ENCODE measurements at regions not wholly inside any gene's neighbourhood (a gene's known extent, or its start where the extent isn't known, plus 50 kb on each side); places are given as distances from the start of the nearest gene placed in this dataset.
A peak's percentile ranks its signal among the peaks of the same experiment; 100 is the strongest.
"Not testable (repeated sequence)": the region's sequence is repeated elsewhere in the genome, so short reads cannot be mapped to it uniquely, and the experiment has no call there.

DNA sequence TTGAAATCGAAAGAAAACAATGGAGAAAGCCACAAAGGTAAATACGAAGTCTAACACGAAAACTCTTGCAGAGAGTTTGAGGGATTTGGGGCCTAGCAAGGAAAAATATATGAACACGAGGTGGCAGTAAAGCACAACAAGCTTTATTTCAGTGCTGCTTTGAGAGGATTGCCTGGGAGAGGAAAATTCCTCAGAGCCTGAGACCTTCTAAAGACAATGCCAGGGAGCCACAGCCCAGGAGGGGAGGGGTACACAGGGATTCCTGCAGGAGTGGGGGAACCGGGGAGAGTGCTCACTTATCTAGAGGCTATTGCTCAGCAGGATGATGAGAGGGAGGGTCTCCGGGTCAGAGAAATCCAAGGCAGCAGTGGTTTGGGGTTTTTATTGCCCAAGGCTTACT lies 134.9 kb upstream of the ADCY2 start:
- H3K4me1 ChIP-seq (ENCODE audit: insufficient read depth, low read length, poor library complexity, severe bottlenecking): no peaks in the 10 kb centered on the region
- no peaks in the 10 kb centered on the region for H3K9me2 ChIP-seq (ENCODE audit: insufficient read depth, low read length)
- peak; percentile 24 for DNase-seq (ENCODE audit: low spot score)
- BruUV-seq (replicated peaks): no TSS peak
- no peak overlapping the region for H2AFZ ChIP-seq (ENCODE audit: low read length)
- no peaks in the 10 kb centered on the region for H3K9me3 ChIP-seq (ENCODE audit: low read length)
- H3K27ac ChIP-seq (ENCODE audit: low read depth, low read length, poor library complexity, severe bottlenecking): no peak overlapping the region
- no peaks in the 10 kb centered on the region for H3K36me3 ChIP-seq (ENCODE audit: insufficient read depth, low read length)
- intact Hi-C loops (cut with micrococcal nuclease; ENCODE audit: unreplicated experiment): loop anchor here (5.0 kb wide), 1 partner anchor 496 kb away; no protein-coding TSS in a partner anchor
- H4K20me1 ChIP-seq (ENCODE audit: insufficient read depth, low read length): no peaks in the 10 kb centered on the region
- H3K4me2 ChIP-seq (ENCODE audit: low read length): no peak overlapping the region
- no peak overlapping the region for H3K4me3 ChIP-seq (ENCODE audit: low read depth, low read length, poor library complexity, severe bottlenecking)
- TF ChIP-seq, protein P1, sequence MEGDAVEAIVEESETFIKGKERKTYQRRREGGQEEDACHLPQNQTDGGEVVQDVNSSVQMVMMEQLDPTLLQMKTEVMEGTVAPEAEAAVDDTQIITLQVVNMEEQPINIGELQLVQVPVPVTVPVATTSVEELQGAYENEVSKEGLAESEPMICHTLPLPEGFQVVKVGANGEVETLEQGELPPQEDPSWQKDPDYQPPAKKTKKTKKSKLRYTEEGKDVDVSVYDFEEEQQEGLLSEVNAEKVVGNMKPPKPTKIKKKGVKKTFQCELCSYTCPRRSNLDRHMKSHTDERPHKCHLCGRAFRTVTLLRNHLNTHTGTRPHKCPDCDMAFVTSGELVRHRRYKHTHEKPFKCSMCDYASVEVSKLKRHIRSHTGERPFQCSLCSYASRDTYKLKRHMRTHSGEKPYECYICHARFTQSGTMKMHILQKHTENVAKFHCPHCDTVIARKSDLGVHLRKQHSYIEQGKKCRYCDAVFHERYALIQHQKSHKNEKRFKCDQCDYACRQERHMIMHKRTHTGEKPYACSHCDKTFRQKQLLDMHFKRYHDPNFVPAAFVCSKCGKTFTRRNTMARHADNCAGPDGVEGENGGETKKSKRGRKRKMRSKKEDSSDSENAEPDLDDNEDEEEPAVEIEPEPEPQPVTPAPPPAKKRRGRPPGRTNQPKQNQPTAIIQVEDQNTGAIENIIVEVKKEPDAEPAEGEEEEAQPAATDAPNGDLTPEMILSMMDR (conservative IDR thresholded peaks at IDR 0.05; ENCODE audit: low read length): peak; percentile 72
- TF ChIP-seq EZH2phosphoT487 (IDR thresholded peaks at IDR 0.05; ENCODE audit: borderline replicate concordance, low read depth, low read length): no peak
- ChIA-PET CTCF (ENCODE audit: unreplicated experiment) (no interaction called here), POLR2A (interaction anchor here (1.0 kb wide), 1 partner anchor 58 kb away, joined by 3 read pairs; no protein-coding TSS in a partner anchor)
- H3K79me2 ChIP-seq (ENCODE audit: insufficient read depth, low read depth, low read length): no peaks in the 10 kb centered on the region

DNA sequence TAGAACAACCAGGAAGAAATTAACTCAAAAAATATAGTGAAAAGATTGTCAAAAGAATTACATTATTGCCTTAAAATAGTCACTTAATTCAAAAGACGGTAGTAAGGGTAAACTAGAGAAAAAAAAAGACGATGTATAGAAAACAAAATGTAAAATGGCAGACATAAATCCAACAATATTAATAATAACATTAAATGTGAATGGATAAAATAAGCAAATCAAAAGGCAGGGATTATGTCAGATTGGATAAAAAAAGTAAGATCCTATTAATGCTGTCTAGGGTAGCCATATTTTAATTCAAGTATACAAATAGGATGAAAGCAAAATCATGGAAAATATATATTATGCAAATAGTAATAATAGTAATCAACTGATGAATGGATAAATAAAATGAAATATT lies 134.0 kb upstream of the ADCY2 start:
- Histone ChIP-seq H3K27ac (ENCODE audit: low read depth, low read length, poor library complexity, severe bottlenecking) (no peak overlapping the region), H3K9me3 (ENCODE audit: low read length) (no peaks in the 10 kb centered on the region), H3K4me3 (ENCODE audit: low read depth, low read length, poor library complexity, severe bottlenecking) (no peak overlapping the region), H3K4me1 (ENCODE audit: insufficient read depth, low read length, poor library complexity, severe bottlenecking) (no peaks in the 10 kb centered on the region), H2AFZ (ENCODE audit: low read length) (no peak overlapping the region), H4K20me1 (ENCODE audit: insufficient read depth, low read length) (no peaks in the 10 kb centered on the region), H3K4me2 (ENCODE audit: low read length) (no peak overlapping the region), H3K79me2 (ENCODE audit: insufficient read depth, low read depth, low read length) (no peaks in the 10 kb centered on the region), H3K9me2 (ENCODE audit: insufficient read depth, low read length) (no peaks in the 10 kb centered on the region), H3K36me3 (ENCODE audit: insufficient read depth, low read length) (no peaks in the 10 kb centered on the region)
- intact Hi-C loops (cut with micrococcal nuclease; ENCODE audit: unreplicated experiment): loop anchor here (5.0 kb wide), 1 partner anchor 495 kb away; no protein-coding TSS in a partner anchor
- ChIA-PET POLR2A (interaction anchor here (1.0 kb wide), 1 partner anchor 59 kb away, joined by 3 read pairs; no protein-coding TSS in a partner anchor), CTCF (ENCODE audit: unreplicated experiment) (no interaction called here)
- TF ChIP-seq, protein P1 (conservative IDR thresholded peaks at IDR 0.05; ENCODE audit: low read length): no peak
- no peak for TF ChIP-seq EZH2phosphoT487 (IDR thresholded peaks at IDR 0.05; ENCODE audit: borderline replicate concordance, low read depth, low read length)
- DNase-seq (ENCODE audit: low spot score): no peak
- BruUV-seq (replicated peaks): no TSS peak

DNA sequence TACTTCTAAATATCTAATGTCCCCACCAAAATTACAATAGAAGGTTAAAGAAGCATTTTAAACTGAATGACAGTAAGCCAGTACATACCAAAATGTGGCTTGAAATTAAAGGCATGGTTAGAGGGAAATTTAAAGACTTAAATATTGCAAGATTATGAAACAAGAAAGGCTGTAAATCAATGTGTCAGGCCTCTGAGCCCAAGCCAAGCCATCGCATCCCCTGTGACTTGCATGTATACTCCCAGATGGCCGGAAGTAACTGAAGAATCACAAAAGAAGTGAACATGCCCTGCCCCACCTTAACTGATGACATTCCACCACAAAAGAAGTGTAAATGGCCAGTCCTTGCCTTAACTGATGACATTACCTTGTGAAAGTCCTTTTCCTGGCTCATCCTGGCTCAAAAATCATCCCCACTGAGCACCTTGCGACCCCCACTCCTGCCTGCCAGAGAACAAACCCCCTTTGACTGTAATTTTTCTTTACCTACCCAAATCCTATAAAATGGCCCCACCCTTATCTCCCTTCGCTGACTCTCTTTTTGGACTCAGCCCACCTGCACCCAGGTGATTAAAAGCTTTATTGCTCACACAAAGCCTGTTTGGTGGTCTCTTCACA lies 132.4 kb upstream of the ADCY2 start:
- H2AFZ ChIP-seq (ENCODE audit: low read length); H3K9me3 ChIP-seq (ENCODE audit: low read length); H4K20me1 ChIP-seq (ENCODE audit: insufficient read depth, low read length); DNase-seq (ENCODE audit: low spot score); H3K4me1 ChIP-seq (ENCODE audit: insufficient read depth, low read length, poor library complexity, severe bottlenecking); H3K4me3 ChIP-seq (ENCODE audit: low read depth, low read length, poor library complexity, severe bottlenecking); POLR2A ChIA-PET; H3K9me2 ChIP-seq (ENCODE audit: insufficient read depth, low read length); H3K79me2 ChIP-seq (ENCODE audit: insufficient read depth, low read depth, low read length); BruUV-seq (replicated peaks); H3K27ac ChIP-seq (ENCODE audit: low read depth, low read length, poor library complexity, severe bottlenecking); H3K36me3 ChIP-seq (ENCODE audit: insufficient read depth, low read length); CTCF ChIA-PET (ENCODE audit: unreplicated experiment); H3K4me2 ChIP-seq (ENCODE audit: low read length): not testable (repeated sequence)
- intact Hi-C loops (cut with micrococcal nuclease; ENCODE audit: unreplicated experiment): loop anchor here (5.0 kb wide), 1 partner anchor 494 kb away; no protein-coding TSS in a partner anchor

DNA sequence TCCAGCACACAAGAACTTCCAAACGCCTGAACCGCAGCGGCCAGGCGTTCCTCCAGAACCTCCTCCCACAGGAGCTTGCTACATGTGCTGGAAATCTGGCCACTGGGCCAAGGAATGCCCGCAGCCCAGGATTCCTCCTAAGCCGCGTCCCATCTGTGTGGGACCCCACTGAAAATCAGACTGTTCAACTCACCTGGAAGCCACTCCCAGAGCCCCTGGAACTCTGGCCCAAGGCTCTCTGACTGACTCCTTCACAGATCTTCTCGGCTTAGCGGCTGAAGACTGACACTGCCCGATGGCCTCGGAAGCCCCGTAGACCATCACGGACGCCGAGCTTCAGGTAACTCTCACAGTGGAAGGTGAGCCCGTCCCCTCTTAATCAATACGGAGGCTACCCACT lies 130.2 kb upstream of the ADCY2 start:
- POLR2A ChIA-PET; H3K36me3 ChIP-seq (ENCODE audit: insufficient read depth, low read length); H3K9me3 ChIP-seq (ENCODE audit: low read length); DNase-seq (ENCODE audit: low spot score); H3K79me2 ChIP-seq (ENCODE audit: insufficient read depth, low read depth, low read length); intact Hi-C loops (cut with micrococcal nuclease; ENCODE audit: unreplicated experiment); H4K20me1 ChIP-seq (ENCODE audit: insufficient read depth, low read length); H3K4me3 ChIP-seq (ENCODE audit: low read depth, low read length, poor library complexity, severe bottlenecking); H3K4me2 ChIP-seq (ENCODE audit: low read length); H3K27ac ChIP-seq (ENCODE audit: low read depth, low read length, poor library complexity, severe bottlenecking); H2AFZ ChIP-seq (ENCODE audit: low read length); H3K9me2 ChIP-seq (ENCODE audit: insufficient read depth, low read length); BruUV-seq (replicated peaks); CTCF ChIA-PET (ENCODE audit: unreplicated experiment); H3K4me1 ChIP-seq (ENCODE audit: insufficient read depth, low read length, poor library complexity, severe bottlenecking): not testable (repeated sequence)

DNA sequence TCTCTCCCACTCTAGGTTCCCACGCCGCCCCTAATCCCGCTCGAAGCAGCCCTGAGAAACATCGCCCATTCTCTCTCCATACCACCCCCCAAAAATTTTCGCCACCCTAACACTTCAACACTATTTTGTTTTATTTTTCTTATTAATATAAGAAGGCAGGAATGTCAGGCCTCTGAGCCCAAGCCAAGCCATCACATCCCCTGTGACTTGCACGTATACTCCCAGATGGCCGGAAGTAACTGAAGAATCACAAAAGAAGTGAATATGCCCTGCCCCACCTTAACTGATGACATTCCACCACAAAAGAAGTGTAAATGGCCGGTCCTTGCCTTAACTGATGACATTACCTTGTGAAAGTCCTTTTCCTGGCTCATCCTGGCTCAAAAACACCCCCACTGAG lies 127.2 kb upstream of the ADCY2 start:
- H4K20me1 ChIP-seq (ENCODE audit: insufficient read depth, low read length); H3K4me3 ChIP-seq (ENCODE audit: low read depth, low read length, poor library complexity, severe bottlenecking); H2AFZ ChIP-seq (ENCODE audit: low read length); POLR2A ChIA-PET; H3K9me2 ChIP-seq (ENCODE audit: insufficient read depth, low read length); H3K4me1 ChIP-seq (ENCODE audit: insufficient read depth, low read length, poor library complexity, severe bottlenecking); H3K36me3 ChIP-seq (ENCODE audit: insufficient read depth, low read length); H3K9me3 ChIP-seq (ENCODE audit: low read length); H3K79me2 ChIP-seq (ENCODE audit: insufficient read depth, low read depth, low read length); DNase-seq (ENCODE audit: low spot score); CTCF ChIA-PET (ENCODE audit: unreplicated experiment); H3K27ac ChIP-seq (ENCODE audit: low read depth, low read length, poor library complexity, severe bottlenecking); intact Hi-C loops (cut with micrococcal nuclease; ENCODE audit: unreplicated experiment); H3K4me2 ChIP-seq (ENCODE audit: low read length); BruUV-seq (replicated peaks): not testable (repeated sequence)
